IMR-90 (cell line): ENCODE measurements at regions not wholly inside any gene's neighbourhood (a gene's known extent, or its start where the extent isn't known, plus 50 kb on each side); places are given as distances from the start of the nearest gene placed in this dataset.

Experiments
- ATAC-seq: fragments of 200-7000 bp; cut with Tn5 transposase; 2 replicates; pipeline ENCODE4 v1.9.1; 2020; ENCODE audit warnings: low read depth, mild to moderate bottlenecking, moderate library complexity
- BruUV-seq: library from RNA; stranded (reverse); fragments of 400-500 nt; replicated peaks from 2 replicates; lab custom pipeline; 2021; lab: Mats Ljungman, UMichigan
- CTCF ChIA-PET: fragments of 300-600 bp; formaldehyde crosslinking; extraction: SDS; loops from one replicate; lab custom pipeline; 2021; ENCODE audit warnings: antibody characterized with exemption; lab: Yijun Ruan, JAX
- POLR2A ChIA-PET: fragments of 300-600 bp; sonication (Branson Sonifier 250); formaldehyde crosslinking; loops from one replicate; lab custom pipeline; 2022; ENCODE audit warnings: antibody characterized with exemption; ENCODE audit not compliant: unreplicated experiment; lab: Charles Lee
- DNase-seq: peaks from one replicate; pipeline ENCODE4 v3.0.0; 2013
- H2AFZ ChIP-seq: replicated peaks from 2 replicates; pipeline ENCODE3; 2013; ENCODE audit warnings: low read length, mild to moderate bottlenecking; ENCODE audit not compliant: poor library complexity
- H2AK5ac ChIP-seq: 2 replicates; pipeline ENCODE4 v1.6.1; 2013; ENCODE audit warnings: low read depth, low read length, inconsistent platforms
- H2AK9ac ChIP-seq: replicated peaks from 2 replicates; pipeline ENCODE3; 2013; ENCODE audit warnings: mild to moderate bottlenecking, low read depth, low read length, moderate library complexity; ENCODE audit not compliant: poor library complexity
- H2BK120ac ChIP-seq: 2 replicates; pipeline ENCODE4 v1.6.1; 2013; ENCODE audit warnings: low read depth, low read length, inconsistent platforms
- H2BK15ac ChIP-seq: 3 replicates; pipeline ENCODE4 v1.6.1; 2013; ENCODE audit warnings: low read depth, low read length, inconsistent platforms
- H2BK20ac ChIP-seq: 2 replicates; pipeline ENCODE4 v1.6.1; 2013; ENCODE audit warnings: low read depth, mild to moderate bottlenecking, inconsistent platforms, low read length, moderate library complexity
- H2BK5ac ChIP-seq: 2 replicates; pipeline ENCODE4 v1.6.1; 2013; ENCODE audit warnings: mild to moderate bottlenecking, low read depth, low read length, inconsistent platforms; ENCODE audit not compliant: poor library complexity, severe bottlenecking
- H3K14ac ChIP-seq: replicated peaks from 2 replicates; pipeline ENCODE4 v1.6.1; 2013; ENCODE audit warnings: low read depth, low read length, inconsistent platforms
- H3K18ac ChIP-seq: 2 replicates; pipeline ENCODE4 v1.6.1; 2013; ENCODE audit warnings: low read depth, low read length, control low read depth
- H3K23ac ChIP-seq: 2 replicates; pipeline ENCODE4 v1.6.1; 2013; ENCODE audit warnings: low read depth, low read length, inconsistent platforms
- H3K27ac ChIP-seq: 2 replicates; pipeline ENCODE4 v1.5.1; 2013; ENCODE audit warnings: mild to moderate bottlenecking, control low read depth, low read length; ENCODE audit not compliant: insufficient read depth
- H3K27me3 ChIP-seq: 2 replicates; pipeline ENCODE4 v1.6.1; 2013; ENCODE audit warnings: low read length; ENCODE audit not compliant: control insufficient read depth, insufficient read depth
- H3K36me3 ChIP-seq: 2 replicates; pipeline ENCODE4 v1.6.1; 2013; ENCODE audit warnings: low read length, mixed read lengths; ENCODE audit not compliant: control insufficient read depth, insufficient read depth
- H3K4ac ChIP-seq: 2 replicates; pipeline ENCODE4 v1.6.1; 2013; ENCODE audit warnings: low read depth, low read length, inconsistent platforms
- H3K4me1 ChIP-seq: 2 replicates; pipeline ENCODE4 v1.6.1; 2013; ENCODE audit warnings: low read length, mixed read lengths; ENCODE audit not compliant: control insufficient read depth, insufficient read depth
- H3K4me2 ChIP-seq: 2 replicates; pipeline ENCODE4 v1.6.1; 2013; ENCODE audit warnings: low read depth, mild to moderate bottlenecking, control low read depth, low read length, moderate library complexity
- H3K4me3 ChIP-seq: 2 replicates; pipeline ENCODE4 v1.5.1; 2013; ENCODE audit warnings: low read depth, mild to moderate bottlenecking, control low read depth, low read length, moderate library complexity; ENCODE audit not compliant: insufficient read depth
- H3K56ac ChIP-seq: 2 replicates; pipeline ENCODE4 v1.6.1; 2013; ENCODE audit warnings: low read length, inconsistent platforms; ENCODE audit not compliant: insufficient read depth; ENCODE audit errors: extremely low read depth
- H3K79me1 ChIP-seq, 2 experiments: 2 replicates each; pipeline ENCODE4 v1.6.1; 2013; ENCODE audit warnings: low read length in 2 of 2, inconsistent platforms in 1 of 2, low read depth in 1 of 2
- H3K9ac ChIP-seq: 2 replicates; pipeline ENCODE4 v1.6.1; 2013; ENCODE audit warnings: low read depth, low read length, control low read depth
- H3K9me1 ChIP-seq: 2 replicates; pipeline ENCODE4 v1.6.1; 2013; ENCODE audit warnings: low read length, inconsistent platforms; ENCODE audit not compliant: insufficient read depth
- H3K9me3 ChIP-seq: 2 replicates; pipeline ENCODE4 v1.6.1; 2013; ENCODE audit warnings: low read length; ENCODE audit not compliant: control insufficient read depth, insufficient read depth
- H4K20me1 ChIP-seq: 2 replicates; pipeline ENCODE4 v1.6.1; 2013; ENCODE audit warnings: low read length, inconsistent platforms; ENCODE audit not compliant: insufficient read depth
- H4K5ac ChIP-seq: 2 replicates; pipeline ENCODE4 v1.6.1; 2013; ENCODE audit warnings: mild to moderate bottlenecking, low read depth, low read length, control low read depth
- H4K8ac ChIP-seq, 2 experiments: 2 replicates each; pipeline ENCODE4 v1.6.1; 2013; ENCODE audit warnings: low read depth in 2 of 2, low read length in 2 of 2, control low read depth in 1 of 2, inconsistent platforms in 1 of 2
- H4K91ac ChIP-seq: 2 replicates; pipeline ENCODE4 v1.6.1; 2013; ENCODE audit warnings: low read depth, low read length, inconsistent platforms; ENCODE audit not compliant: insufficient read depth
- MAFK ChIP-seq: IDR thresholded peaks from 2 replicates; pipeline ENCODE4 v1.6.1; 2012; ENCODE audit warnings: low read depth, low read length, improper control_type of control experiment
- MXI1 ChIP-seq: IDR thresholded peaks from 2 replicates; pipeline ENCODE4 v1.6.1; 2012; ENCODE audit warnings: low read depth, mild to moderate bottlenecking, low read length, moderate library complexity, borderline replicate concordance
- WGBS, 2 experiments: methylation state at CpG; one replicate each; pipeline versions ENCODE4 v1.1.5 to v1.1.7; 2013; ENCODE audit warnings: missing lambda C conversion rate in 2 of 2; ENCODE audit not compliant: insufficient read length in 1 of 2; ENCODE audit errors: extremely low coverage in 2 of 2; 5-methylcytosine and 5-hydroxymethylcytosine counted together
- dilution Hi-C: fragments of 300-500 bp; cut with HindIII; formaldehyde crosslinking; loops from one replicate; pipeline ENCODE4 v1.14.3; 2018; ENCODE audit warnings: low sequenced_read_pairs; ENCODE audit not compliant: unreplicated experiment
- in situ Hi-C: fragments of 300-500 bp; cut with MboI; formaldehyde crosslinking; loops from 3 replicates; pipeline ENCODE4 v1.14.3; 2019; ENCODE audit warnings: low sequenced_read_pairs, inconsistent platforms, mixed read lengths
- intact Hi-C: fragments of 100-400 bp; cut with micrococcal nuclease; formaldehyde crosslinking; loops from 2 replicates; pipeline ENCODE4 v1.10.0; 2022

- Histone ChIP-seq H2BK20ac (no peak overlapping the region), H2BK5ac (no peak overlapping the region), H3K14ac (no peak overlapping the region), H3K9me3 (no peaks in the 10 kb centered on the region), H3K18ac (no peak overlapping the region), H2AFZ (no peak overlapping the region), H3K9me1 (no peaks in the 10 kb centered on the region), H4K5ac (no peak overlapping the region), H3K27me3 (no peaks in the 10 kb centered on the region), H3K9ac (no peak overlapping the region), H3K4me1 (peaks cover 6% of the 10 kb centered on the region), H4K20me1 (no peaks in the 10 kb centered on the region), H3K79me1 (no peaks in the 10 kb centered on the region), H3K56ac (no peak overlapping the region), H3K4me3 (no peak overlapping the region), H4K8ac (no peak overlapping the region), H2AK9ac (no peak overlapping the region), H4K91ac (no peak overlapping the region), H2AK5ac (no peak overlapping the region), H3K4me2 (no peak overlapping the region), H3K27ac (no peak overlapping the region), H3K4ac (no peak overlapping the region), H3K23ac (no peak overlapping the region), H2BK120ac (no peak overlapping the region), H2BK15ac (no peak overlapping the region), H3K36me3 (no peaks in the 10 kb centered on the region)
- CTCF ChIA-PET = no interaction called here
- no CpG with 5 or more reads among the region's 3 CpGs for WGBS, 2 experiments
- in situ Hi-C loops (no loop called here), dilution Hi-C loops (no loop called here), intact Hi-C loops (no loop called here)
- POLR2A ChIA-PET = no interaction called here
- TF ChIP-seq MAFK (peak; percentile 80), MXI1 (no peak)
- ATAC-seq (no peak), DNase-seq (no peak)
- BruUV-seq = no TSS peak
Observed at GRCh38 chr14:53336729-53337128, 183.6 kb upstream of the DDHD1 start.
